Breast epithelium (tissue), 3 donors: ENCODE measurements at regions not wholly inside any gene's neighbourhood (a gene's known extent, or its start where the extent isn't known, plus 50 kb on each side); places are given as distances from the start of the nearest gene placed in this dataset.

Experiments
- POLR2A ChIP-seq: fragments of 450-650 bp; IDR thresholded peaks from one replicate; pipeline ENCODE4 v1.6.1; 2016; ENCODE audit warnings: antibody characterized with exemption, mild to moderate bottlenecking, moderate library complexity
- POLR2AphosphoS5 ChIP-seq, 3 donors: sonication (generic); formaldehyde crosslinking; IDR thresholded peaks; one replicate each; pipeline ENCODE4 v1.6.1; 2017; ENCODE audit warnings: antibody characterized with exemption in 3 of 3
- TF ChIP-seq, protein P1 (sequence below), 3 donors: fragments of 450-650 bp; IDR thresholded peaks; one replicate each; pipeline ENCODE4 v1.5.1; 2016 to 2017; ENCODE audit warnings: antibody characterized with exemption in 3 of 3, mild to moderate bottlenecking in 3 of 3, moderate library complexity in 3 of 3

DNA sequence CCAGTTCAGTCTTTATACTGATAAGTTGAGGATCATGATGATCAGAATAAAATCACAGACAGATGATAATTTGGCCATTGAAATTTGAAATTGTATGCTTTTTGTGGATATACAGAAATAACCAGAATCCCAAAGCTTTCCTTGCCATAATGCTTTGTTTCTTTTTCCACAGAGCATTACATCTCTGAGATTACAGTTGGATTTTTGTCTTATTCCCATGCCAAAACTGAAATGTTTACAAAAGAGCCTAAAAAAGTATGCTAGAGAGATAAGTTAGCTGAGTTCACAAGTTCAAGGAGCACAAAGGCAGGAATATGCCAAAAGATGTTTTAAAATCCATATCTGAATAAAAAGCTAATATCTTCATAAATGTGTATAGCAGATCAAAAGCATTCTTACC, 321.3 kb downstream of the PID1 start:
- TF ChIP-seq, protein P1, sequence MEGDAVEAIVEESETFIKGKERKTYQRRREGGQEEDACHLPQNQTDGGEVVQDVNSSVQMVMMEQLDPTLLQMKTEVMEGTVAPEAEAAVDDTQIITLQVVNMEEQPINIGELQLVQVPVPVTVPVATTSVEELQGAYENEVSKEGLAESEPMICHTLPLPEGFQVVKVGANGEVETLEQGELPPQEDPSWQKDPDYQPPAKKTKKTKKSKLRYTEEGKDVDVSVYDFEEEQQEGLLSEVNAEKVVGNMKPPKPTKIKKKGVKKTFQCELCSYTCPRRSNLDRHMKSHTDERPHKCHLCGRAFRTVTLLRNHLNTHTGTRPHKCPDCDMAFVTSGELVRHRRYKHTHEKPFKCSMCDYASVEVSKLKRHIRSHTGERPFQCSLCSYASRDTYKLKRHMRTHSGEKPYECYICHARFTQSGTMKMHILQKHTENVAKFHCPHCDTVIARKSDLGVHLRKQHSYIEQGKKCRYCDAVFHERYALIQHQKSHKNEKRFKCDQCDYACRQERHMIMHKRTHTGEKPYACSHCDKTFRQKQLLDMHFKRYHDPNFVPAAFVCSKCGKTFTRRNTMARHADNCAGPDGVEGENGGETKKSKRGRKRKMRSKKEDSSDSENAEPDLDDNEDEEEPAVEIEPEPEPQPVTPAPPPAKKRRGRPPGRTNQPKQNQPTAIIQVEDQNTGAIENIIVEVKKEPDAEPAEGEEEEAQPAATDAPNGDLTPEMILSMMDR (IDR thresholded peaks at IDR 0.05) = no peak
- TF ChIP-seq POLR2AphosphoS5 (IDR thresholded peaks at IDR 0.05) (no peak), POLR2A (no peak)
